K562 (cell line): ENCODE measurements at regions not wholly inside any gene's neighbourhood (a gene's known extent, or its start where the extent isn't known, plus 50 kb on each side); places are given as distances from the start of the nearest gene placed in this dataset.

Experiments
- EGR1 ChIP-seq: fragments of 450-650 bp; conservative IDR thresholded peaks from 2 replicates; pipeline ENCODE4 v1.6.1; 2017; ENCODE audit warnings: mild to moderate bottlenecking
- JUND ChIP-seq, 2 experiments: IDR thresholded peaks; 2 replicates in 1 of 2; 3 replicates in 1 of 2; pipeline ENCODE4 v1.6.1; 2011; ENCODE audit warnings: borderline replicate concordance in 2 of 2, low read depth in 2 of 2, low read length in 2 of 2, improper control_type of control experiment in 1 of 2, missing biosample characterization in 1 of 2, missing genetic modification characterization in 1 of 2, missing genetic modification reagents in 1 of 2
- PHB2 ChIP-seq: fragments of 450-650 bp; IDR thresholded peaks from 2 replicates; pipeline ENCODE4 v1.6.1; 2017; ENCODE audit warnings: low read depth
- TEAD2 ChIP-seq: fragments of 450-650 bp; IDR thresholded peaks from 2 replicates; pipeline ENCODE4 v1.6.1; 2016; ENCODE audit warnings: missing genetic modification characterization, control low read depth, missing compliant biosample characterization
- TRIM28 ChIP-seq: fragments of 450-650 bp; IDR thresholded peaks from 2 replicates; pipeline ENCODE4 v1.6.1; 2017
- ZC3H11A ChIP-seq: IDR thresholded peaks from 2 replicates; pipeline ENCODE4 v1.6.1; 2012; ENCODE audit warnings: low read depth, low read length, improper control_type of control experiment

- TF ChIP-seq EGR1 (no peak), TRIM28 (no peak), ZC3H11A (no peak), PHB2 (no peak), TEAD2 (tag) (no peak), JUND (IDR thresholded peaks at IDR 0.05; ENCODE audit: borderline replicate concordance, low read depth, low read length) (no peak), JUND (tag; IDR thresholded peaks at IDR 0.05; ENCODE audit: borderline replicate concordance, low read depth, low read length) (no peak)
Measured at GRCh38 chr15:59746777-59747176, 57.7 kb upstream of the BNIP2 start.
